ENCODE measurements at regions not wholly inside any gene's neighbourhood (a gene's known extent, or its start where the extent isn't known, plus 50 kb on each side); places are given as distances from the start of the nearest gene placed in this dataset.

DNA sequence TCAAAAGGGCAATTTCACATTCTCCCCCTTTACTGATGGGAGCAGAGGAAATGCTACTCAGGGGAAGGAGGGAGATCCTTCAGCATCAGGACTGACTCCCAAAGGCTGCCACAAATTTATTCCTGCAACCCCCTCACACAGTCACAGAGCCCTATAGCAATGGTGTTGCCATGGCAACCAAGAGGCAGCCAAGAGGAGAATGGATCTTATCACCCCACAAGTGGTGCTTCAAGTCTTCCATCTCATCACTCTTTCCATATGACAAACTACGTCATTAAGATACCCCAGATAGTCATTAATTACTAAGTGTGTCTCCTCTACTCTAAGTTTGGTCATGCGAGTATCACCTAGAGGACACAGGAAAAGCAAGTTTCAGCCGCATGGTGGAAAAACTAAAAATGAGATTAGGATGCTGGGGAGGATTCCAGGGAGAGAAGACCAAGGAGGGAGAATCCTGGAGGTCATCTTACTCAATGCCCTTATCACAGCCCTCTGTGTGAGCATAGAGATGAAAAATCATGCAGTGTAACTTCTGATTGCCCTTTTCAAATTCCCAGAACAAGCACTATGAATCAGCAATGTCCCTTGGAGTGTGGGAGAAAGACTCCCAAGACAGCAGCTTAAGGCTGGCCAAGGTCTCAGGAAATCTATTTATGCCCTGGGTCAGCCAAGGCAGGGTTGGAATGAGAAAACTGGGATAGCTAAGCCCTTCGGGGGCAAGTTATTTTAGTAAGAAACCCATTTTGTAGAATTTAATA is 885.7 kb upstream of the KLHL29 start:
- Histone ChIP-seq H3K56ac (ENCODE audit: low read length) (no peak overlapping the region), H3K79me2 (ENCODE audit: control insufficient read depth, insufficient read depth, low read length) (no peaks in the 10 kb centered on the region), H2BK5ac (ENCODE audit: low read length) (no peak overlapping the region), H4K8ac (ENCODE audit: low read depth, low read length) (no peak overlapping the region), H3K27ac (ENCODE audit: low read depth, low read length) (no peak overlapping the region), H3K4me3 (ENCODE audit: low read length) (no peak overlapping the region), H3K23ac (ENCODE audit: low read length) (no peak overlapping the region), H2BK15ac (replicated peaks; ENCODE audit: low read depth) (no peak overlapping the region), H3K36me3 (ENCODE audit: control insufficient read depth, insufficient read depth, low read length) (no peaks in the 10 kb centered on the region), H3K4ac (ENCODE audit: low read depth, low read length) (no peak overlapping the region), H2BK120ac (ENCODE audit: low read depth, low read length) (no peak overlapping the region), H3K9ac (ENCODE audit: low read length) (no peak overlapping the region), H3K4me2 (ENCODE audit: low read length) (no peak overlapping the region), H3K18ac (ENCODE audit: low read length) (no peak overlapping the region), H2AK5ac (ENCODE audit: low read length) (peak overlapping the region; percentile 22), H3K4me1 (ENCODE audit: control insufficient read depth, low read depth, low read length) (no peaks in the 10 kb centered on the region), H4K5ac (ENCODE audit: low read length) (no peak overlapping the region), H3K27me3 (ENCODE audit: insufficient read depth, low read length, poor library complexity) (no peaks in the 10 kb centered on the region), H3K79me1 (ENCODE audit: low read length) (no peaks in the 10 kb centered on the region)
- WGBS (ENCODE audit: extremely low coverage, insufficient coverage, low lambda C conversion rate): no CpG with 5 or more reads among the region's 4 CpGs
- peak; percentile 31 for DNase-seq

GRCh38 chr2:22500555-22500935 is 884.4 kb upstream of the KLHL29 start:
- Histone ChIP-seq H3K4me1 (ENCODE audit: control insufficient read depth, low read depth, low read length) (no peaks in the 10 kb centered on the region), H2AK5ac (ENCODE audit: low read length) (no peak overlapping the region), H3K18ac (ENCODE audit: low read length) (no peak overlapping the region), H3K4me3 (ENCODE audit: low read length) (no peak overlapping the region), H3K4me2 (ENCODE audit: low read length) (no peak overlapping the region), H3K9ac (ENCODE audit: low read length) (no peak overlapping the region), H3K36me3 (ENCODE audit: control insufficient read depth, insufficient read depth, low read length) (no peaks in the 10 kb centered on the region), H2BK120ac (ENCODE audit: low read depth, low read length) (no peak overlapping the region), H3K27ac (ENCODE audit: low read depth, low read length) (no peak overlapping the region), H3K79me1 (ENCODE audit: low read length) (no peaks in the 10 kb centered on the region), H3K27me3 (ENCODE audit: insufficient read depth, low read length, poor library complexity) (no peaks in the 10 kb centered on the region), H3K4ac (ENCODE audit: low read depth, low read length) (no peak overlapping the region), H3K79me2 (ENCODE audit: control insufficient read depth, insufficient read depth, low read length) (no peaks in the 10 kb centered on the region), H2BK15ac (replicated peaks; ENCODE audit: low read depth) (no peak overlapping the region), H3K56ac (ENCODE audit: low read length) (no peak overlapping the region), H3K23ac (ENCODE audit: low read length) (no peak overlapping the region), H2BK5ac (ENCODE audit: low read length) (no peak overlapping the region), H4K5ac (ENCODE audit: low read length) (no peak overlapping the region), H4K8ac (ENCODE audit: low read depth, low read length) (no peak overlapping the region)
- WGBS (ENCODE audit: extremely low coverage, insufficient coverage, low lambda C conversion rate): no CpG with 5 or more reads among the region's 1 CpG
- DNase-seq: no peak

DNA sequence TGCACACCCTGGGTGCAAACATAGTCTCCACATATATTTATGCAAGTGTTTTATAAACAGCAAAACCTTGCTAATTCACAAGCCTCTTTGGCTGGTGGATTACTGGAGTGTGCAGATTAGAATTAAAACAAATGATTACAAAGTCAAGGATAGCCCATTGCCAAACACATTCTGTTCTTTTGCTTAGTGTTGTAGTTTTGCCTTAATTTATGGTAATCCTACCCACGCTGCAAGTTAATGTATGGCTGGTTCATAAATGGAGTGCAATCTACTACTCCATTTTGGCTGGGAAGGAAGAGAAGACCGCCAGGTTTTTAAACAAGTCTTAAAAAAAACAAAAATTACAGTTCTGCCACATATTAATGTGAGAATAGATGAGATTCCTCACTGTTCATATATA is 883.1 kb upstream of the KLHL29 start:
- H3K18ac ChIP-seq (ENCODE audit: low read length): no peak overlapping the region
- DNase-seq: no peak
- H2BK15ac ChIP-seq (replicated peaks; ENCODE audit: low read depth): no peak overlapping the region
- no peak overlapping the region for H3K4me3 ChIP-seq (ENCODE audit: low read length)
- no CpG with 5 or more reads among the region's 2 CpGs for WGBS (ENCODE audit: extremely low coverage, insufficient coverage, low lambda C conversion rate)
- no peak overlapping the region for H3K56ac ChIP-seq (ENCODE audit: low read length)
- H3K4ac ChIP-seq (ENCODE audit: low read depth, low read length): no peak overlapping the region
- H3K4me2 ChIP-seq (ENCODE audit: low read length): no peak overlapping the region
- no peak overlapping the region for H4K5ac ChIP-seq (ENCODE audit: low read length)
- no peak overlapping the region for H2BK120ac ChIP-seq (ENCODE audit: low read depth, low read length)
- no peaks in the 10 kb centered on the region for H3K27me3 ChIP-seq (ENCODE audit: insufficient read depth, low read length, poor library complexity)
- no peaks in the 10 kb centered on the region for H3K79me2 ChIP-seq (ENCODE audit: control insufficient read depth, insufficient read depth, low read length)
- no peaks in the 10 kb centered on the region for H3K4me1 ChIP-seq (ENCODE audit: control insufficient read depth, low read depth, low read length)
- H3K9ac ChIP-seq (ENCODE audit: low read length): no peak overlapping the region
- no peak overlapping the region for H3K23ac ChIP-seq (ENCODE audit: low read length)
- H3K36me3 ChIP-seq (ENCODE audit: control insufficient read depth, insufficient read depth, low read length): no peaks in the 10 kb centered on the region
- H4K8ac ChIP-seq (ENCODE audit: low read depth, low read length): no peak overlapping the region
- no peak overlapping the region for H3K27ac ChIP-seq (ENCODE audit: low read depth, low read length)
- no peak overlapping the region for H2BK5ac ChIP-seq (ENCODE audit: low read length)
- no peaks in the 10 kb centered on the region for H3K79me1 ChIP-seq (ENCODE audit: low read length)
- no peak overlapping the region for H2AK5ac ChIP-seq (ENCODE audit: low read length)

DNA sequence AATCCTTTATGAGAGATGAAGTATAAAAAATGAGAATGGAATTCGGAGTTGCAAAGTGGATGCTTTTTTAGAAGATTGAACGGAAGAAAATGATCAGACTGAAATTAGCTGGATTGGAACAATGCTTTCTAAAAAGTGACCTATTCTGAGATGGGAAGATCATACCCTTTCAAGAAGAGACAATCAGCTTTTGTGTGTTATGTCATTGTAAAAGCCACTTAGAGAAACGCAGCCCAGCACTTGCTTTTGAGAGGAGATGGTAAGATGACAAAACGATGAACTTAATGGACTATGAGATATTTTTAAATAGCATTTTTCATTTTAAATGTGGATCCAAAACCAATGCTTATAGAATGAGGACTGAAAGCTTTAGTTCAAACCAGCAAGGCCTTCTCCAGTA is 871.4 kb upstream of the KLHL29 start:
- Histone ChIP-seq H3K23ac (ENCODE audit: low read length) (no peak overlapping the region), H3K27ac (ENCODE audit: low read depth, low read length) (no peak overlapping the region), H3K4me2 (ENCODE audit: low read length) (no peak overlapping the region), H3K4me3 (ENCODE audit: low read length) (no peak overlapping the region), H3K9ac (ENCODE audit: low read length) (no peak overlapping the region), H3K27me3 (ENCODE audit: insufficient read depth, low read length, poor library complexity) (no peaks in the 10 kb centered on the region), H2BK15ac (replicated peaks; ENCODE audit: low read depth) (no peak overlapping the region), H2AK5ac (ENCODE audit: low read length) (no peak overlapping the region), H2BK5ac (ENCODE audit: low read length) (no peak overlapping the region), H3K56ac (ENCODE audit: low read length) (no peak overlapping the region), H2BK120ac (ENCODE audit: low read depth, low read length) (no peak overlapping the region), H4K5ac (ENCODE audit: low read length) (no peak overlapping the region), H3K18ac (ENCODE audit: low read length) (no peak overlapping the region), H4K8ac (ENCODE audit: low read depth, low read length) (no peak overlapping the region), H3K79me1 (ENCODE audit: low read length) (no peaks in the 10 kb centered on the region), H3K79me2 (ENCODE audit: control insufficient read depth, insufficient read depth, low read length) (no peaks in the 10 kb centered on the region), H3K4me1 (ENCODE audit: control insufficient read depth, low read depth, low read length) (peaks cover 2% of the 10 kb centered on the region), H3K36me3 (ENCODE audit: control insufficient read depth, insufficient read depth, low read length) (no peaks in the 10 kb centered on the region), H3K4ac (ENCODE audit: low read depth, low read length) (no peak overlapping the region)
- WGBS (ENCODE audit: extremely low coverage, insufficient coverage, low lambda C conversion rate): 100% methylated on average over 1 of the region's 4 CpGs
- no peak for DNase-seq

DNA sequence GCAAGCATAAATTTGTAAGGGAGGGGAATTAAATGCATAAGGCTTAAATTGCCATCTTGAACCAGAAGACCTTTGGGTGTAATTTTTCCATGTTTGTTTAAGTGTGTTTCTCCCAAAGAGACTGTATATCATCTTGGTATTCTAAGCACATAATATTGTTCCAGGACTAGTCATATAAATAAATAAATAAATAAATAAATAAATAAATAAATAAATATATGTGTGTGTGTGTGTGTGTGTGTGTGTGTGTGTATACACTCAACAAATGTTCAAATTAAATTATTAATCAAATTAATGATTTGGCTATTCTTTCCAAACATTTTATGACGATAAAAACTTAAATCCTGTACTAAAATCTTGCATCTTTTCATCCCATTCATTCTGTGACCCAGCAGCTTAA is 867.8 kb upstream of the KLHL29 start:
- no peaks in the 10 kb centered on the region for H3K36me3 ChIP-seq (ENCODE audit: control insufficient read depth, insufficient read depth, low read length)

GRCh38 chr2:22518641-22519040 is 866.3 kb upstream of the KLHL29 start:
- Histone ChIP-seq H2BK5ac (ENCODE audit: low read length) (no peak overlapping the region), H2AK5ac (ENCODE audit: low read length) (no peak overlapping the region)
- no peak for DNase-seq

More for the DNA sequence above, 867.8 kb upstream of the KLHL29 start:
- H3K23ac ChIP-seq (ENCODE audit: low read length): no peak overlapping the region
- H3K27ac ChIP-seq (ENCODE audit: low read depth, low read length): no peak overlapping the region
- no peak overlapping the region for H3K4me2 ChIP-seq (ENCODE audit: low read length)
- no peak overlapping the region for H3K18ac ChIP-seq (ENCODE audit: low read length)
- H3K56ac ChIP-seq (ENCODE audit: low read length): no peak overlapping the region
- no peak overlapping the region for H2BK120ac ChIP-seq (ENCODE audit: low read depth, low read length)
- DNase-seq: no peak
- no peak overlapping the region for H2BK5ac ChIP-seq (ENCODE audit: low read length)
- no peak overlapping the region for H3K4ac ChIP-seq (ENCODE audit: low read depth, low read length)
- peaks cover 5% of the 10 kb centered on the region for H3K4me1 ChIP-seq (ENCODE audit: control insufficient read depth, low read depth, low read length)
- no peak overlapping the region for H3K9ac ChIP-seq (ENCODE audit: low read length)
- no peak overlapping the region for H2AK5ac ChIP-seq (ENCODE audit: low read length)
- H3K4me3 ChIP-seq (ENCODE audit: low read length): no peak overlapping the region
- H4K8ac ChIP-seq (ENCODE audit: low read depth, low read length): no peak overlapping the region
- H3K27me3 ChIP-seq (ENCODE audit: insufficient read depth, low read length, poor library complexity): no peaks in the 10 kb centered on the region
- H4K5ac ChIP-seq (ENCODE audit: low read length): no peak overlapping the region
- H3K79me1 ChIP-seq (ENCODE audit: low read length): no peaks in the 10 kb centered on the region
- H2BK15ac ChIP-seq (replicated peaks; ENCODE audit: low read depth): no peak overlapping the region
- no peaks in the 10 kb centered on the region for H3K79me2 ChIP-seq (ENCODE audit: control insufficient read depth, insufficient read depth, low read length)
- WGBS (ENCODE audit: extremely low coverage, insufficient coverage, low lambda C conversion rate): no CpG with 5 or more reads among the region's 1 CpG

More at GRCh38 chr2:22518641-22519040, 866.3 kb upstream of the KLHL29 start:
- Histone ChIP-seq H3K18ac (ENCODE audit: low read length) (no peak overlapping the region), H3K4me2 (ENCODE audit: low read length) (no peak overlapping the region), H4K8ac (ENCODE audit: low read depth, low read length) (no peak overlapping the region), H3K23ac (ENCODE audit: low read length) (no peak overlapping the region), H3K79me1 (ENCODE audit: low read length) (no peaks in the 10 kb centered on the region), H3K27me3 (ENCODE audit: insufficient read depth, low read length, poor library complexity) (no peaks in the 10 kb centered on the region), H3K27ac (ENCODE audit: low read depth, low read length) (no peak overlapping the region), H3K4me3 (ENCODE audit: low read length) (no peak overlapping the region), H3K4me1 (ENCODE audit: control insufficient read depth, low read depth, low read length) (peaks cover 5% of the 10 kb centered on the region), H3K4ac (ENCODE audit: low read depth, low read length) (no peak overlapping the region), H2BK120ac (ENCODE audit: low read depth, low read length) (no peak overlapping the region), H3K36me3 (ENCODE audit: control insufficient read depth, insufficient read depth, low read length) (no peaks in the 10 kb centered on the region), H3K9ac (ENCODE audit: low read length) (no peak overlapping the region), H3K56ac (ENCODE audit: low read length) (no peak overlapping the region), H2BK15ac (replicated peaks; ENCODE audit: low read depth) (peak overlapping the region; percentile 36), H3K79me2 (ENCODE audit: control insufficient read depth, insufficient read depth, low read length) (no peaks in the 10 kb centered on the region), H4K5ac (ENCODE audit: low read length) (no peak overlapping the region)
